ENCODE measurements at regions not wholly inside any gene's neighbourhood (a gene's known extent, or its start where the extent isn't known, plus 50 kb on each side); places are given as distances from the start of the nearest gene placed in this dataset.

GRCh38 chr4:152106781-152107321 is 346.0 kb upstream of the GATB start:
- no peak overlapping the region for H3K4me3 ChIP-seq
- no peaks in the 10 kb centered on the region for H3K9me3 ChIP-seq
- no peak for ATAC-seq
- intact Hi-C loops (cut with DNase I, micrococcal nuclease), result no loop called here
- TF ChIP-seq, protein P1, sequence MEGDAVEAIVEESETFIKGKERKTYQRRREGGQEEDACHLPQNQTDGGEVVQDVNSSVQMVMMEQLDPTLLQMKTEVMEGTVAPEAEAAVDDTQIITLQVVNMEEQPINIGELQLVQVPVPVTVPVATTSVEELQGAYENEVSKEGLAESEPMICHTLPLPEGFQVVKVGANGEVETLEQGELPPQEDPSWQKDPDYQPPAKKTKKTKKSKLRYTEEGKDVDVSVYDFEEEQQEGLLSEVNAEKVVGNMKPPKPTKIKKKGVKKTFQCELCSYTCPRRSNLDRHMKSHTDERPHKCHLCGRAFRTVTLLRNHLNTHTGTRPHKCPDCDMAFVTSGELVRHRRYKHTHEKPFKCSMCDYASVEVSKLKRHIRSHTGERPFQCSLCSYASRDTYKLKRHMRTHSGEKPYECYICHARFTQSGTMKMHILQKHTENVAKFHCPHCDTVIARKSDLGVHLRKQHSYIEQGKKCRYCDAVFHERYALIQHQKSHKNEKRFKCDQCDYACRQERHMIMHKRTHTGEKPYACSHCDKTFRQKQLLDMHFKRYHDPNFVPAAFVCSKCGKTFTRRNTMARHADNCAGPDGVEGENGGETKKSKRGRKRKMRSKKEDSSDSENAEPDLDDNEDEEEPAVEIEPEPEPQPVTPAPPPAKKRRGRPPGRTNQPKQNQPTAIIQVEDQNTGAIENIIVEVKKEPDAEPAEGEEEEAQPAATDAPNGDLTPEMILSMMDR (IDR thresholded peaks at IDR 0.05), result no peak
- DNase-seq, result no peak
- H3K36me3 ChIP-seq (ENCODE audit: low read depth), result no peaks in the 10 kb centered on the region
- H3K4me1 ChIP-seq (ENCODE audit: low read depth), result no peaks in the 10 kb centered on the region

GRCh38 chr4:152106113-152106763 is 345.4 kb upstream of the GATB start:
- no peak overlapping the region for H3K4me3 ChIP-seq
- TF ChIP-seq, protein P1 (IDR thresholded peaks at IDR 0.05), result no peak
- H3K9me3 ChIP-seq, result no peaks in the 10 kb centered on the region
- ATAC-seq (peak; percentile 80), DNase-seq (peak; percentile 51 to 69 (median 63))
- intact Hi-C loops (cut with DNase I, micrococcal nuclease), result no loop called here
- no peaks in the 10 kb centered on the region for H3K4me1 ChIP-seq (ENCODE audit: low read depth)
- no peaks in the 10 kb centered on the region for H3K36me3 ChIP-seq (ENCODE audit: low read depth)

DNA sequence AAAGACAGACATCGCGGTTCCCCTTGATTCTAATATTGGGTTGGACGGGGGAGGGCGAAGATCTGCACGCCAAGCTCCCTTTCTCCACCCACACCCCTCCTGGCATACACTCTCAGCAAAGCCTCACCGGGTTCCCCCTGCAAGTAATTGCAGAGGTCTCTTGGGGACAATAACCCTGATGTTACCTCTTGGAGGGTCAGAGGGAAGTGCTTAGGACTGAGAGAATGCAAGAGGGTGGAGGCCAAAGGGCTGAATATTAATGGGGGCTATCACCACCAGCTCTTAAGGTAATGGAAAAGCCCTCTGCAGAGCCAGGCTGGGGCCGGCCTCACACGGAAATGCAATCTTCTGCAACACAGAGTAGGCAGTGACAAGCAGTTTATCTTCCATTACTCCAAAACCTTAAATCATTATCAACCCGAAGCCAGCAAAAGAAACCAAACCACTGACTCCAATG is 344.1 kb upstream of the GATB start:
- ATAC-seq, result no peak
- DNase-seq, result no peak
- Histone ChIP-seq H3K4me1 (ENCODE audit: low read depth) (no peaks in the 10 kb centered on the region), H3K4me3 (no peak overlapping the region), H3K9me3 (no peaks in the 10 kb centered on the region), H3K36me3 (ENCODE audit: low read depth) (no peaks in the 10 kb centered on the region)
- TF ChIP-seq, protein P1 (IDR thresholded peaks at IDR 0.05), result no peak
- intact Hi-C loops (cut with DNase I, micrococcal nuclease), result no loop called here

DNA sequence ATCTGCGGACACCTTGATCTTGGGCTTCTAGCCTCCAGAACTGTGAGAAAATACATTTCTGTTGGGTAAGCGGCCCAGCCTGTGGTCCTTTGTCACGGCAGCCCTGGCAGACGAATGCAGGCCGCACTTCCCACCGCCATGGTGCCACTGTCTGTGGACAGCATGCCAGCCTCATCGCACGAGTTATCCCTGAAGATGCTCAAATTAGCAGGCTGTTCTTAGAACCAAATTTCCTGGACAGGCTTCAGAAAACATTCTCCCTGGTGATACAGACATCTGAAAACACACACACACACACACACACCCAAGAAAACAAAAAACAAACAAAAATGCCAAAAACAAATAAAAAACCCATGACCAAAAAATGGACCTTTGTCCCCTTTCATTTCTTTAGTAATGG is 343.5 kb upstream of the GATB start:
- TF ChIP-seq, protein P1 (IDR thresholded peaks at IDR 0.05), result no peak
- Histone ChIP-seq H3K36me3 (ENCODE audit: low read depth) (no peaks in the 10 kb centered on the region), H3K9me3 (no peaks in the 10 kb centered on the region), H3K4me3 (no peak overlapping the region), H3K4me1 (ENCODE audit: low read depth) (no peaks in the 10 kb centered on the region)
- intact Hi-C loops (cut with DNase I, micrococcal nuclease), result no loop called here
- ATAC-seq (no peak), DNase-seq (no peak)

DNA sequence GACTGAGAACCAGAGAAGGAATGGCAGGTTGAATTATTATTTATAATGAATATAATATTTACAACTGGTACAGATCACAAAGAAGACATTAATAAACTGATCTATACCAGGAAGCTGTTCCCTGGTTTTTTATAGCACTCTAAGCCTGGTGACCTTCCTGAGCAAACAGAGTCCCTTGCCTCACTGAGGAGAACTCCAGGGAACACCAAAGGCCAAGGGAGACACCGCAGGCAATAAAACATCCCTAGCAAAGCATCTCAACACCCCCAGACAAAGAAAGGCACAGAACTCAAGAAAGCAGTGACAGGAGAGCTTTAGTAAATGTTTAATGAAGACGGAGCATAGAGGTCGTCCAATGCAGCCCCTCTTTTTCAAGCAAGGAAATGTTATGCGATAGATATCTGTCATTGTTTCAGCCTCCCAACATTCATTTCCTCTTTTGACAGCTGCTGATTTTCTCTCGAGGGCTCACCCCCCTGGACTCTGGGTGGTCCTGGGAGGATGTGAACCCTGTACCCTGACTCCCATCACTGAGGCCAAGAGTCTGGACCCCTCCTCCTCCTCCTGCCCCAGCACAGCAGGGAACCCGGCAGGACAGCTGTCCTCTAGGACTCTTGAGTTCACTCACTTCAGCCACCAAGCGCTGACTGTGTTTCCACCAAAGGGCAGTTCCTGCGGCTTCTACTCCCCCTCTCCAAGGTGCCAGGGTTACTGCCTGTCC is 342.5 kb upstream of the GATB start:
- intact Hi-C loops (cut with DNase I, micrococcal nuclease), result no loop called here
- Histone ChIP-seq H3K4me3 (no peak overlapping the region), H3K36me3 (ENCODE audit: low read depth) (no peaks in the 10 kb centered on the region), H3K9me3 (no peaks in the 10 kb centered on the region), H3K4me1 (ENCODE audit: low read depth) (no peaks in the 10 kb centered on the region)
- DNase-seq (no peak), ATAC-seq (no peak)
- TF ChIP-seq, protein P1 (IDR thresholded peaks at IDR 0.05), result no peak
